K562 (cell line): ENCODE measurements at regions not wholly inside any gene's neighbourhood (a gene's known extent, or its start where the extent isn't known, plus 50 kb on each side); places are given as distances from the start of the nearest gene placed in this dataset.

Experiments used
- ATAC-seq: fragments of 200-7000 bp; cut with Tn5 transposase; 3 replicates; pipeline ENCODE4 v1.9.1; 2020; ENCODE audit warnings: moderate library complexity
- BruUV-seq: library from RNA; stranded (reverse); fragments of 400-500 nt; replicated peaks from 2 replicates; lab custom pipeline; 2021; lab: Mats Ljungman, UMichigan
- CTCF ChIA-PET: fragments of 300-600 bp; formaldehyde crosslinking; extraction: SDS; loops from one replicate; lab custom pipeline; 2021; ENCODE audit warnings: low intra/inter-chr PET ratio; lab: Yijun Ruan, JAX
- POLR2A ChIA-PET: fragments of 300-600, 350-650 bp; sonication (Branson Sonifier 250); formaldehyde crosslinking; extraction: SDS; loops from one replicate; lab custom pipeline; 2021; ENCODE audit warnings: antibody characterized with exemption, inconsistent platforms; lab: Yijun Ruan, JAX
- DNase-seq, 4 experiments: peaks; one replicate each; pipeline versions ENCODE4 v3.0.0 to v3.0.0-alpha.2; 2011 to 2018; ENCODE audit warnings: low spot score in 3 of 4, mixed read lengths in 3 of 4; ENCODE audit errors: extremely low read depth in 1 of 4
- FAIRE-seq: peaks from 2 replicates; lab custom pipeline; 2011; peaks lifted over from hg19 to GRCh38; lab: Jason Lieb, UNC
- H2AFZ ChIP-seq: 2 replicates; pipeline ENCODE4 v1.6.0; 2011; ENCODE audit warnings: low read depth, low read length, control low read depth, inconsistent platforms
- H3K27ac ChIP-seq: fragments of 200-600 bp; 3 replicates; pipeline ENCODE4 v1.8.0; 2011; ENCODE audit warnings: low read depth, mild to moderate bottlenecking, control low read depth, inconsistent platforms, low read length, moderate library complexity, mixed read lengths; ENCODE audit errors: extremely low read depth
- H3K27me3 ChIP-seq, 2 experiments: fragments of 300-600 bp in 1 of 2; 2 replicates in 1 of 2; 3 replicates in 1 of 2; pipeline versions ENCODE4 v1.6.0 to v1.8.0; 2011; ENCODE audit warnings: inconsistent platforms in 2 of 2, low read length in 2 of 2, mild to moderate bottlenecking in 1 of 2, mixed read lengths in 1 of 2, moderate library complexity in 1 of 2; ENCODE audit not compliant: control insufficient read depth in 2 of 2, insufficient read depth in 2 of 2
- H3K36me3 ChIP-seq: fragments of 300-600 bp; 3 replicates; pipeline ENCODE4 v1.8.0; 2011; ENCODE audit warnings: mild to moderate bottlenecking, low read length, inconsistent platforms; ENCODE audit not compliant: control insufficient read depth, insufficient read depth
- H3K4me1 ChIP-seq, 2 experiments: fragments of 200-600 bp in 1 of 2; replicated peaks in 1 of 2; 2 replicates in 1 of 2; 3 replicates in 1 of 2; pipeline versions ENCODE4 v1.5.1 to v1.8.0; 2011; ENCODE audit warnings: inconsistent platforms in 2 of 2, low read length in 2 of 2, mild to moderate bottlenecking in 1 of 2, mixed read lengths in 1 of 2, moderate library complexity in 1 of 2; ENCODE audit not compliant: control insufficient read depth in 2 of 2, insufficient read depth in 2 of 2
- H3K4me2 ChIP-seq: 2 replicates; pipeline ENCODE4 v1.6.1; 2011; ENCODE audit warnings: low read length, control low read depth, inconsistent platforms, mixed read lengths; ENCODE audit not compliant: insufficient read depth
- H3K4me3 ChIP-seq: fragments of 200-600 bp; sonication (generic), shearing (Covaris generic); 2 replicates; pipeline ENCODE4 v1.5.1; 2016; ENCODE audit warnings: control low read depth, inconsistent platforms
- H3K79me2 ChIP-seq: fragments of 200-600 bp; 3 replicates; pipeline ENCODE4 v1.8.0; 2011; ENCODE audit warnings: low read length, inconsistent platforms; ENCODE audit not compliant: control insufficient read depth, insufficient read depth
- H3K9ac ChIP-seq, 2 experiments: 2 replicates each; pipeline versions ENCODE4 v1.6.0 to v1.6.1; 2011; ENCODE audit warnings: low read depth in 2 of 2, low read length in 2 of 2, control low read depth in 1 of 2, inconsistent platforms in 1 of 2, mild to moderate bottlenecking in 1 of 2, mixed read lengths in 1 of 2; ENCODE audit not compliant: insufficient read depth in 1 of 2
- H3K9me1 ChIP-seq: one replicate; pipeline ENCODE4 v1.6.0; 2011; ENCODE audit warnings: inconsistent platforms, mild to moderate bottlenecking, low read length, moderate library complexity; ENCODE audit not compliant: control insufficient read depth, insufficient read depth
- H3K9me3 ChIP-seq: replicated peaks from 2 replicates; pipeline ENCODE4 v1.5.1; 2011; ENCODE audit warnings: low read depth, low read length, inconsistent platforms; ENCODE audit not compliant: control insufficient read depth, insufficient read depth
- H4K20me1 ChIP-seq: replicated peaks from 2 replicates; pipeline ENCODE4 v1.6.1; 2011; ENCODE audit warnings: low read length, inconsistent platforms, mixed read lengths; ENCODE audit not compliant: control insufficient read depth, insufficient read depth
- CEBPB ChIP-seq: fragments of 450-650 bp; IDR thresholded peaks from 2 replicates; pipeline ENCODE4 v1.6.1; 2016; ENCODE audit warnings: missing genetic modification characterization, missing compliant biosample characterization
- CGGBP1 ChIP-seq: fragments of 250-450 bp; sonication (Bioruptor Pico); IDR thresholded peaks from 2 replicates; pipeline ENCODE4 v1.9.0; 2021; ENCODE audit warnings: mild to moderate bottlenecking
- IFI16 ChIP-seq: fragments of 250-450 bp; sonication (Bioruptor Pico); IDR thresholded peaks from 2 replicates; pipeline ENCODE4 v2.1.2; 2022; ENCODE audit warnings: mild to moderate bottlenecking, inconsistent platforms
- KDM1A ChIP-seq, 2 experiments: fragments of 450-650 bp; IDR thresholded peaks; 2 replicates each; pipeline ENCODE4 v1.6.1; 2016; ENCODE audit warnings: mild to moderate bottlenecking in 2 of 2
- PRDM10 ChIP-seq: fragments of 450-650 bp; IDR thresholded peaks from 2 replicates; pipeline ENCODE4 v1.6.1; 2018; ENCODE audit not compliant: partially characterized antibody
- ZFP1 ChIP-seq: fragments of 450-650 bp; formaldehyde crosslinking; IDR thresholded peaks from 2 replicates; pipeline ENCODE4 v1.4.0; 2020; ENCODE audit warnings: mild to moderate bottlenecking, mixed read lengths
- ZNF79 ChIP-seq: fragments of 250-450 bp; sonication (Bioruptor Pico); IDR thresholded peaks from 2 replicates; pipeline ENCODE4 v1.4.0; 2020; ENCODE audit warnings: low read depth, mild to moderate bottlenecking, moderate library complexity
- whole genome bisulfite sequencing: fragments of 100-300 bp; shearing (Covaris generic); methylation state at CpG from one replicate; pipeline ENCODE4 v1.1.6; 2016; ENCODE audit warnings: low coverage, mixed read lengths; ENCODE audit not compliant: insufficient coverage; ENCODE audit errors: missing lambda C conversion rate; 5-methylcytosine and 5-hydroxymethylcytosine counted together
- in situ Hi-C: fragments of 300-500 bp; cut with MboI; formaldehyde crosslinking; loops from 4 replicates; pipeline ENCODE4 v1.15.0; 2018; ENCODE audit warnings: inconsistent platforms, mixed read lengths
- intact Hi-C: fragments of 100-400 bp; cut with micrococcal nuclease; formaldehyde crosslinking; loops from 2 replicates; pipeline ENCODE4 v1.14.2; 2022

GRCh38 chr7:156237614-156238013 is 403.0 kb upstream of the RNF32 start:
- no peak for DNase-seq
- intact Hi-C loops = no loop called here
- TF ChIP-seq KDM1A (IDR thresholded peaks at IDR 0.05) (peak in 1 of 2 experiments; percentile 65; a peak in 1 of 4 replicates), ZNF79 (CRISPR knock-in tag) (no peak), IFI16 (CRISPR knock-in tag) (no peak)
- no peak overlapping the region for H3K9ac ChIP-seq
- H2AFZ ChIP-seq = no peak overlapping the region
- no peaks in the 10 kb centered on the region; the same call in 1 of the 2 replicates for H3K9me3 ChIP-seq
- H3K4me3 ChIP-seq = no peak overlapping the region
- H4K20me1 ChIP-seq = peaks cover 12% of the 10 kb centered on the region; the same call in 1 of the 2 replicates
- in situ Hi-C loops = no loop called here
- H3K27ac ChIP-seq = no peak overlapping the region
- H3K27me3 ChIP-seq = peaks cover 23 to 54% of the 10 kb centered on the region in 2 experiments
- FAIRE-seq = peak; percentile 54
- 15% methylated on average over 6 of the region's 6 CpGs for WGBS
- no peaks in the 10 kb centered on the region for H3K9me1 ChIP-seq
- H3K36me3 ChIP-seq = no peaks in the 10 kb centered on the region
- no peak for ATAC-seq
- CTCF ChIA-PET = no interaction called here
- POLR2A ChIA-PET = no interaction called here
- BruUV-seq = no TSS peak
- H3K4me2 ChIP-seq = no peak overlapping the region
- no peaks in the 10 kb centered on the region for H3K79me2 ChIP-seq
- H3K4me1 ChIP-seq = peaks cover 0 to 6% of the 10 kb centered on the region in 2 experiments; a peak in 1 of 5 replicates

DNA sequence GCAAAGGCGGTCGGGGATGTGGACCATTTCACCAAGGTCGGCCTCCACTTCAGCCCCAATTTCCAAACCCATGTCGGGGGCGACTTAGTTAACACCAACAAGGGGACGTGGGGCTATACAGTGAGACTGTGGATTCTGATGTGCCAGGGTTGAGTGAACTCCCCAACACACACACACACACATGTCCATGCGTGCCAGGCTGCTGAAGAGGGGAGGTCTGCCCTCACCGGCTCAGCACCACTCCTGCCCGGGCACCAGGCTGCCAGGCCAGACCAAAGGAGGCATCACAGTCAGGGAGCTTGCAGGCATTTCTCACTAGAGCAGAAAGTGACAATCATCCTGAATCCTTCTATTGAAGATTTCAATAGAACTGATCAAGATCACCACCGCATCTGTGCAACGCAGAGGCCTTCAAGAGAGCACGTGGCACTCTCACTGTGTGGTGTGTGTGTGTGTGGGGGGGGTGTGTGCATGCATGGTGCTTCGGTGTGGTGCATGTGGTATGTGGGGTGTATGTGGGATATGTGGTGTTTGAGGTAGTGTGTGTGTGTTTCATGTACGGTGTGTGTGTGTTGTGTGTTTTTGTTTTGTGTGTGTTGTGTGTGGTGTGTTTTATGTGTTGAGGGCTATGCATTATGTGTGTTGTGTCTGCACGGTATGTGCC is 403.5 kb upstream of the RNF32 start:
- Histone ChIP-seq H3K27me3 (peaks cover 23 to 59% of the 10 kb centered on the region in 2 experiments), H3K27ac (no peak overlapping the region), H2AFZ (no peak overlapping the region), H3K9ac (no peak overlapping the region), H3K36me3 (no peaks in the 10 kb centered on the region), H3K79me2 (no peaks in the 10 kb centered on the region), H3K9me1 (no peaks in the 10 kb centered on the region), H3K4me3 (no peak overlapping the region), H4K20me1 (peaks cover 12% of the 10 kb centered on the region; the same call in 1 of the 2 replicates), H3K4me1 (peaks cover 0 to 6% of the 10 kb centered on the region in 2 experiments; a peak in 1 of 5 replicates), H3K9me3 (no peaks in the 10 kb centered on the region; the same call in 1 of the 2 replicates), H3K4me2 (no peak overlapping the region)
- no peak for ATAC-seq
- intact Hi-C loops = no loop called here
- no peak for TF ChIP-seq CGGBP1 (CRISPR knock-in tag)
- TF ChIP-seq CEBPB (tag) = no peak
- no peak for TF ChIP-seq PRDM10
- no peak for TF ChIP-seq ZFP1 (CRISPR knock-in tag)
- no TSS peak for BruUV-seq
- in situ Hi-C loops = no loop called here
- WGBS = 1% methylated on average over 15 of the region's 15 CpGs
- no peak for DNase-seq
- ChIA-PET POLR2A (no interaction called here), CTCF (no interaction called here)
- no peak for FAIRE-seq
